Left lung (tissue), 4 donors: ENCODE measurements at regions not wholly inside any gene's neighbourhood (a gene's known extent, or its start where the extent isn't known, plus 50 kb on each side); places are given as distances from the start of the nearest gene placed in this dataset.
"Not testable (repeated sequence)": the region's sequence is repeated elsewhere in the genome, so short reads cannot be mapped to it uniquely, and the experiment has no call there.

Experiments used
- ATAC-seq: fragments of 200-7000 bp; cut with Tn5 transposase; one replicate; pipeline ENCODE4 v1.9.1; 2020; ENCODE audit warnings: moderate library complexity
- DNase-seq, 4 donors: peaks; one replicate each; pipeline ENCODE4 v3.0.0-alpha.2; 2013 to 2020
- H3K27ac ChIP-seq, 2 donors: fragments of 200-600 bp; sonication (generic) in 1 of 2; one replicate each; pipeline versions ENCODE4 v1.5.0 to v1.8.0; 2020 to 2021
- H3K27me3 ChIP-seq, 2 donors: fragments of 200-600 bp; sonication (generic) in 1 of 2; one replicate each; pipeline versions ENCODE4 v1.5.0 to v1.8.0; 2020 to 2021
- H3K36me3 ChIP-seq, 2 donors: fragments of 200-600 bp; sonication (generic) in 1 of 2; one replicate each; pipeline versions ENCODE4 v1.5.0 to v1.8.0; 2020 to 2021
- H3K4me1 ChIP-seq, 2 donors: fragments of 200-600 bp; one replicate each; pipeline ENCODE4 v1.8.0; 2021
- H3K4me3 ChIP-seq, 2 donors: fragments of 200-600 bp; sonication (generic) in 1 of 2; one replicate each; pipeline versions ENCODE4 v1.5.0 to v1.8.0; 2020 to 2021; ENCODE audit warnings: mild to moderate bottlenecking in 1 of 2
- H3K9me3 ChIP-seq, 2 donors: fragments of 200-600 bp; sonication (generic) in 1 of 2; one replicate each; pipeline versions ENCODE4 v1.5.0 to v1.8.0; 2020 to 2021
- intact Hi-C, 2 donors: fragments of 100-400 bp; cut with DNase I; formaldehyde crosslinking; loops; one replicate each; pipeline versions ENCODE4 v1.11.2 to v1.14.2; 2022
- TF ChIP-seq, protein P1 (sequence below), 2 donors: fragments of 200-600 bp; sonication (generic) in 1 of 2; IDR thresholded peaks; one replicate each; pipeline versions ENCODE4 v1.5.0 to v1.8.0; 2021; ENCODE audit warnings: antibody characterized with exemption in 2 of 2
- donor health status: DM: no; HTN: yes; CAD: no.
- donor health status: DM: no; HTN: no; CAD: no.

DNA sequence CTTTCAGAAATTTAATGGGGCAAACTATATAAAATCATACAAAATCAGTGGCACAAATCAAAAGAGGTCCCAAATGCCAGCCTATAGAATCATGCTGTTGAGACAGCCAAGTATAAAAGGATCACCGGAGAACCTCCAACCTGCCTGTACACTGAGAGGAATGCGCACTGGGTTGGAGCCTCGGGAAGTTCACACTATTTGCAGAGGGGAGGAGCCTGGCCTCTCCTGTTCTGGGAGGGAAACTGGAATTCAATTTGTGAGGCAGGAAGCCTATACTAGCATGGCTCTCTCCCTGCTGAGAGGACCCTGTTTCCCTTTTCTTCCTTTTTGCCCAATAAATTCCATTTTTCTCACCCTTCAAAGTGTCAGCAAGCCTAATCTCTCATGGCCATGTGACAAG lies 406.0 kb downstream of the HINT1 start:
- no peaks in the 10 kb centered on the region for H3K9me3 ChIP-seq
- ATAC-seq (no peak), DNase-seq (no peak)
- intact Hi-C loops: no loop called here
- no peak overlapping the region for H3K27ac ChIP-seq
- H3K4me1 ChIP-seq: no peaks in the 10 kb centered on the region
- H3K4me3 ChIP-seq: no peak overlapping the region
- TF ChIP-seq, protein P1, sequence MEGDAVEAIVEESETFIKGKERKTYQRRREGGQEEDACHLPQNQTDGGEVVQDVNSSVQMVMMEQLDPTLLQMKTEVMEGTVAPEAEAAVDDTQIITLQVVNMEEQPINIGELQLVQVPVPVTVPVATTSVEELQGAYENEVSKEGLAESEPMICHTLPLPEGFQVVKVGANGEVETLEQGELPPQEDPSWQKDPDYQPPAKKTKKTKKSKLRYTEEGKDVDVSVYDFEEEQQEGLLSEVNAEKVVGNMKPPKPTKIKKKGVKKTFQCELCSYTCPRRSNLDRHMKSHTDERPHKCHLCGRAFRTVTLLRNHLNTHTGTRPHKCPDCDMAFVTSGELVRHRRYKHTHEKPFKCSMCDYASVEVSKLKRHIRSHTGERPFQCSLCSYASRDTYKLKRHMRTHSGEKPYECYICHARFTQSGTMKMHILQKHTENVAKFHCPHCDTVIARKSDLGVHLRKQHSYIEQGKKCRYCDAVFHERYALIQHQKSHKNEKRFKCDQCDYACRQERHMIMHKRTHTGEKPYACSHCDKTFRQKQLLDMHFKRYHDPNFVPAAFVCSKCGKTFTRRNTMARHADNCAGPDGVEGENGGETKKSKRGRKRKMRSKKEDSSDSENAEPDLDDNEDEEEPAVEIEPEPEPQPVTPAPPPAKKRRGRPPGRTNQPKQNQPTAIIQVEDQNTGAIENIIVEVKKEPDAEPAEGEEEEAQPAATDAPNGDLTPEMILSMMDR (IDR thresholded peaks at IDR 0.05): no peak
- H3K36me3 ChIP-seq: no peaks in the 10 kb centered on the region
- no peaks in the 10 kb centered on the region for H3K27me3 ChIP-seq

DNA sequence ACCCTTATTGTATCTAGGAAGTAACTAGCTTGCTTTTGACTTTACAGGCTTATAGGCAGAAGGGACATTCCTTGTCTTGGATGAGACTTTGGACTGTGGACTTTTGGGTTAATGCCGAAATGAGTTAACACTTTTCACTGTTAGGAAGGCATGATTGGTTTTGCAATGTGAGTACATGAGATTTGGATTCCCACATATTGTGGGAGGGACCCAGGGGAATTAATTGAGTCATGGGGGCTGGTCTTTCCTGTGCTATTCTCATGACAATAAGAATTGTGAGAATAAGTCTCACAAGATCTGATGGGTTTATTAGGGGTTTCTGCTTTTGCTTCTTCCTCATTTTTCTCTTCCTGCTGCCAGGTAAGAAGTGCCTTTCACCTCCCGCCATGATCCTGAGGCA lies 417.5 kb downstream of the HINT1 start:
- TF ChIP-seq, protein P1 (IDR thresholded peaks at IDR 0.05): no peak
- H3K27me3 ChIP-seq: no peaks in the 10 kb centered on the region
- H3K4me3 ChIP-seq: no peak overlapping the region
- peaks cover 0 to 8% of the 10 kb centered on the region in 2 donors for H3K9me3 ChIP-seq
- intact Hi-C loops: no loop called here
- ATAC-seq: no peak
- no peak for DNase-seq
- no peaks in the 10 kb centered on the region for H3K36me3 ChIP-seq
- no peak overlapping the region for H3K27ac ChIP-seq
- no peaks in the 10 kb centered on the region for H3K4me1 ChIP-seq

DNA sequence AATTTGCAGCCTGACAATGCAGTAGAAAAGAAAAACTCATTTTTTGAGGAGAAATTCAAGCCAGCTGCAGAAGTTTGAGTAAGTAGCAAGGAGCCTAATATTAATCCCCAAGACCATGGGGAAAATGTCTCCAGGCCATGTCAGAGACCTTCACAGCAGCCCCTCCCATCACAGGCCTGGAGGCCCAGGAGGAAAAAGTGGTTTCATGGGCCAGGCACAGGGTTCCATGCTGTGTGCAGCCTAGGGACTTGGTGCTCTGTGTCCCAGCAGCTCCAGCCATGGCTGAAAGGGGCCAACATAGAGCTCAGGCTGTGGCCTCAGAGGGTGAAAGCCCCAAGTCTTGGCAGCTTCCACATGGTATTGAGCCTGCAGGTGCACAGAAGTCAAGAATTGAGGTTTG lies 418.4 kb downstream of the HINT1 start:
- ATAC-seq, DNase-seq, H3K4me1 ChIP-seq, H3K4me3 ChIP-seq, H3K9me3 ChIP-seq, H3K36me3 ChIP-seq, intact Hi-C loops, H3K27me3 ChIP-seq, H3K27ac ChIP-seq: not testable (repeated sequence)

- no peak for ATAC-seq
- peaks cover 0 to 29% of the 10 kb centered on the region in 2 donors for H3K9me3 ChIP-seq
- no peaks in the 10 kb centered on the region for H3K36me3 ChIP-seq
- no peak overlapping the region for H3K4me3 ChIP-seq
- TF ChIP-seq, protein P1 (IDR thresholded peaks at IDR 0.05): no peak
- H3K27me3 ChIP-seq: no peaks in the 10 kb centered on the region
- DNase-seq: no peak
- H3K27ac ChIP-seq: no peak overlapping the region
- H3K4me1 ChIP-seq: no peaks in the 10 kb centered on the region
- intact Hi-C loops: no loop called here
These were observed 422.0 kb downstream of the HINT1 start for GRCh38 chr5:130743092-130743491.

GRCh38 chr5:130740047-130740569 lies 424.9 kb downstream of the HINT1 start:
- DNase-seq: no peak
- Histone ChIP-seq H3K4me1 (no peaks in the 10 kb centered on the region), H3K36me3 (no peaks in the 10 kb centered on the region), H3K27ac (no peak overlapping the region), H3K4me3 (no peak overlapping the region), H3K9me3 (peaks cover 0 to 20% of the 10 kb centered on the region in 2 donors), H3K27me3 (no peaks in the 10 kb centered on the region)
- no peak for ATAC-seq
- TF ChIP-seq, protein P1 (IDR thresholded peaks at IDR 0.05): no peak
- intact Hi-C loops: no loop called here

- intact Hi-C loops: no loop called here
- peaks cover 0 to 8% of the 10 kb centered on the region in 2 donors for H3K9me3 ChIP-seq
- H3K36me3 ChIP-seq: no peaks in the 10 kb centered on the region
- TF ChIP-seq, protein P1 (IDR thresholded peaks at IDR 0.05): no peak
- ATAC-seq (no peak), DNase-seq (no peak)
- no peak overlapping the region for H3K27ac ChIP-seq
- H3K4me3 ChIP-seq: no peak overlapping the region
- no peaks in the 10 kb centered on the region for H3K4me1 ChIP-seq
- H3K27me3 ChIP-seq: no peaks in the 10 kb centered on the region
These were observed 433.2 kb downstream of the HINT1 start for GRCh38 chr5:130731839-130732238.
